Sigmoid colon (tissue), 6 donors: ENCODE measurements at regions not wholly inside any gene's neighbourhood (a gene's known extent, or its start where the extent isn't known, plus 50 kb on each side); places are given as distances from the start of the nearest gene placed in this dataset.

Source experiments
- DNase-seq: peaks from one replicate; pipeline ENCODE4 v3.0.0-alpha.2; 2019
- H3K27ac ChIP-seq, 4 donors: fragments of 200-600 bp; sonication (generic); one replicate each; pipeline ENCODE4 v1.5.1; 2016 to 2019; ENCODE audit warnings: mild to moderate bottlenecking in 1 of 4
- H3K27me3 ChIP-seq, 3 donors: fragments of 200-600 bp; sonication (generic); one replicate each; pipeline ENCODE4 v1.5.1; 2019; ENCODE audit warnings: mild to moderate bottlenecking in 1 of 3
- H3K36me3 ChIP-seq, 4 donors: fragments of 200-600 bp; sonication (generic); one replicate each; pipeline ENCODE4 v1.5.1; 2016 to 2019
- H3K4me1 ChIP-seq, 4 donors: fragments of 200-600 bp; sonication (generic); one replicate each; pipeline ENCODE4 v1.5.1; 2017 to 2019
- H3K4me3 ChIP-seq, 4 donors: fragments of 200-600 bp; sonication (generic); one replicate each; pipeline ENCODE4 v1.5.1; 2017 to 2019; ENCODE audit warnings: mild to moderate bottlenecking in 2 of 4, moderate library complexity in 1 of 4
- H3K9me3 ChIP-seq, 4 donors: fragments of 200-600 bp in 3 of 4; sonication (generic) in 3 of 4; one replicate each; pipeline versions ENCODE4 v1.5.1 to v1.6.1; 2013 to 2019
- CTCF ChIP-seq, 4 experiments: fragments of 450-650 bp in 3 of 4; fragments of 200-600 bp in 1 of 4; IDR thresholded peaks; one replicate each; pipeline ENCODE4 v1.5.1; 2016 to 2019; ENCODE audit warnings: antibody characterized with exemption in 4 of 4, mild to moderate bottlenecking in 3 of 4, moderate library complexity in 2 of 4
- EP300 ChIP-seq, 4 donors: sonication (generic); formaldehyde crosslinking; IDR thresholded peaks; one replicate each; pipeline ENCODE4 v1.6.1; 2017; ENCODE audit warnings: antibody characterized with exemption in 4 of 4
- POLR2A ChIP-seq, 2 donors: fragments of 450-650 bp; IDR thresholded peaks; one replicate each; pipeline ENCODE4 v1.6.1; 2016; ENCODE audit warnings: antibody characterized with exemption in 2 of 2, mild to moderate bottlenecking in 2 of 2, moderate library complexity in 2 of 2
- POLR2AphosphoS5 ChIP-seq, 4 donors: sonication (generic); formaldehyde crosslinking; IDR thresholded peaks; one replicate each; pipeline ENCODE4 v1.6.1; 2017; ENCODE audit warnings: antibody characterized with exemption in 4 of 4
- WGBS, 2 donors: extraction: QIAGEN DNeasy Blood & Tissue Kit; methylation state at CpG; one replicate each; pipeline ENCODE4 v1.1.7; 2013; 5-methylcytosine and 5-hydroxymethylcytosine counted together
- intact Hi-C: fragments of 100-400 bp; cut with DNase I; formaldehyde crosslinking; loops from one replicate; pipeline ENCODE4 v1.15.1; 2023
- donor health status: healthy with polysubstance abuse.
- donor health status: healthy.

- Histone ChIP-seq H3K4me1 (peaks cover 0 to 9% (median 0%) of the 10 kb centered on the region in 4 donors), H3K4me3 (no peak overlapping the region), H3K36me3 (no peaks in the 10 kb centered on the region), H3K27me3 (no peaks in the 10 kb centered on the region), H3K27ac (no peak overlapping the region), H3K9me3 (no peaks in the 10 kb centered on the region)
- TF ChIP-seq POLR2AphosphoS5 (IDR thresholded peaks at IDR 0.05) (no peak), EP300 (IDR thresholded peaks at IDR 0.05) (no peak), POLR2A (IDR thresholded peaks at IDR 0.05) (no peak), CTCF (IDR thresholded peaks at IDR 0.05) (no peak)
- no peak for DNase-seq
- intact Hi-C loops, result no loop called here
- 65 to 85% methylated on average over 6 of the region's 6 CpGs for WGBS, 2 donors
Observed at GRCh38 chr3:124605781-124606579, 124.3 kb upstream of the UMPS start.

- 11 to 62% methylated on average over 1 of the region's 1 CpG for whole genome bisulfite sequencing, 2 donors
- no peak overlapping the region for H3K4me3 ChIP-seq
- intact Hi-C loops, result no loop called here
- H3K9me3 ChIP-seq, result no peaks in the 10 kb centered on the region
- H3K36me3 ChIP-seq, result no peaks in the 10 kb centered on the region
- peaks cover 0 to 9% (median 0%) of the 10 kb centered on the region in 4 donors for H3K4me1 ChIP-seq
- no peaks in the 10 kb centered on the region for H3K27me3 ChIP-seq
- DNase-seq, result no peak
- no peak overlapping the region for H3K27ac ChIP-seq
- TF ChIP-seq POLR2A (IDR thresholded peaks at IDR 0.05), result no peak
- TF ChIP-seq EP300 (IDR thresholded peaks at IDR 0.05), result no peak
- no peak for TF ChIP-seq POLR2AphosphoS5 (IDR thresholded peaks at IDR 0.05)
- no peak for TF ChIP-seq CTCF (IDR thresholded peaks at IDR 0.05)
Observed at GRCh38 chr3:124607163-124607562, 123.1 kb upstream of the UMPS start.

- H3K9me3 ChIP-seq, result no peaks in the 10 kb centered on the region
- no peak for TF ChIP-seq CTCF (IDR thresholded peaks at IDR 0.05)
- no peak for TF ChIP-seq POLR2A (IDR thresholded peaks at IDR 0.05)
- no peak for TF ChIP-seq EP300 (IDR thresholded peaks at IDR 0.05)
- no peak for TF ChIP-seq POLR2AphosphoS5 (IDR thresholded peaks at IDR 0.05)
- no peaks in the 10 kb centered on the region for H3K36me3 ChIP-seq
- no peaks in the 10 kb centered on the region for H3K27me3 ChIP-seq
- intact Hi-C loops, result no loop called here
- H3K27ac ChIP-seq, result no peak overlapping the region
- peaks cover 0 to 9% (median 0%) of the 10 kb centered on the region in 4 donors for H3K4me1 ChIP-seq
- 42 to 71% methylated on average over 3 of the region's 3 CpGs for WGBS, 2 donors
- H3K4me3 ChIP-seq, result no peak overlapping the region
- no peak for DNase-seq
Observed at GRCh38 chr3:124609402-124609801, 120.8 kb upstream of the UMPS start.

GRCh38 chr3:124610130-124610529 is 120.1 kb upstream of the UMPS start:
- peaks cover 0 to 9% (median 0%) of the 10 kb centered on the region in 4 donors for H3K4me1 ChIP-seq

More at GRCh38 chr3:124610130-124610529, 120.1 kb upstream of the UMPS start:
- TF ChIP-seq CTCF (IDR thresholded peaks at IDR 0.05) (no peak), POLR2A (IDR thresholded peaks at IDR 0.05) (no peak)
- DNase-seq, result no peak
- intact Hi-C loops, result no loop called here
- no peak overlapping the region for H3K27ac ChIP-seq
- no peaks in the 10 kb centered on the region for H3K36me3 ChIP-seq
- no peaks in the 10 kb centered on the region for H3K27me3 ChIP-seq
- H3K9me3 ChIP-seq, result no peaks in the 10 kb centered on the region
- 85 to 94% methylated on average over 1 of the region's 1 CpG for WGBS, 2 donors
- H3K4me3 ChIP-seq, result no peak overlapping the region
